SK-N-SH treated with all-trans-retinoic acid at 6 μM for 48 hours (cell line): ENCODE measurements at regions not wholly inside any gene's neighbourhood (a gene's known extent, or its start where the extent isn't known, plus 50 kb on each side); places are given as distances from the start of the nearest gene placed in this dataset.

ENCODE experiments used
- CSRNP3 ChIP-seq: fragments of 250-450 bp; sonication (Bioruptor Pico); IDR thresholded peaks from 2 replicates; pipeline ENCODE4 v1.5.1; 2021; ENCODE audit warnings: mild to moderate bottlenecking, moderate library complexity
- ZFP3 ChIP-seq: fragments of 250-450 bp; sonication (Bioruptor Pico); IDR thresholded peaks from 2 replicates; pipeline ENCODE4 v1.5.0; 2020; ENCODE audit warnings: mild to moderate bottlenecking, moderate library complexity
- ZNF70 ChIP-seq: fragments of 450-650 bp; formaldehyde crosslinking; IDR thresholded peaks from 2 replicates; pipeline ENCODE4 v1.5.0; 2020; ENCODE audit warnings: mild to moderate bottlenecking, moderate library complexity

- no peak for TF ChIP-seq CSRNP3 (CRISPR knock-in tag)
- TF ChIP-seq ZNF70 (CRISPR knock-in tag), result no peak
- no peak for TF ChIP-seq ZFP3 (CRISPR knock-in tag)
Measured at GRCh38 chr4:106426069-106426468, 57.5 kb upstream of the GIMD1 start.
